GM13976 (cell line): ENCODE measurements at regions not wholly inside any gene's neighbourhood (a gene's known extent, or its start where the extent isn't known, plus 50 kb on each side); places are given as distances from the start of the nearest gene placed in this dataset.

Experiments used
- DNase-seq: peaks from one replicate; pipeline ENCODE4 v3.0.0; 2012; ENCODE audit warnings: low spot score
- CTCF ChIP-seq: IDR thresholded peaks from 2 replicates; pipeline ENCODE4 v1.5.1; 2012; ENCODE audit warnings: borderline replicate concordance, mild to moderate bottlenecking; ENCODE audit not compliant: insufficient read depth; ENCODE audit errors: extremely low read depth, missing control alignments, control extremely low read depth
- in situ Hi-C: fragments of 300-500 bp; cut with MboI; formaldehyde crosslinking; loops from one replicate; pipeline ENCODE4 v1.12.0; 2022; ENCODE audit warnings: low sequenced_read_pairs, mixed read lengths, inconsistent platforms; ENCODE audit not compliant: unreplicated experiment

GRCh38 chr9:14437354-14438231 is 123.7 kb upstream of the NFIB start:
- no peak for TF ChIP-seq CTCF
- in situ Hi-C loops, result loop anchor here (25.0 kb wide), 1 partner anchor 1000 kb away; no protein-coding TSS in a partner anchor
- no peak for DNase-seq

- in situ Hi-C loops, result loop anchor here (25.0 kb wide), 1 partner anchor 999 kb away; no protein-coding TSS in a partner anchor
- DNase-seq, result no peak
- TF ChIP-seq CTCF, result no peak
Measured at GRCh38 chr9:14435871-14436270, 121.9 kb upstream of the NFIB start.

GRCh38 chr9:14434971-14435718 is 121.2 kb upstream of the NFIB start:
- no peak for TF ChIP-seq CTCF
- in situ Hi-C loops, result loop anchor here (25.0 kb wide), 1 partner anchor 998 kb away; no protein-coding TSS in a partner anchor
- DNase-seq, result no peak

GRCh38 chr9:14434158-14434504 is 120.2 kb upstream of the NFIB start:
- in situ Hi-C loops, result loop anchor here (25.0 kb wide), 1 partner anchor 997 kb away; no protein-coding TSS in a partner anchor
- no peak for TF ChIP-seq CTCF
- DNase-seq, result no peak

GRCh38 chr9:14433351-14434157 is 119.6 kb upstream of the NFIB start:
- TF ChIP-seq CTCF, result no peak
- no peak for DNase-seq
- in situ Hi-C loops, result loop anchor here (25.0 kb wide), 1 partner anchor 996 kb away; no protein-coding TSS in a partner anchor
